Endothelial cell of umbilical vein (primary cell): ENCODE measurements at regions not wholly inside any gene's neighbourhood (a gene's known extent, or its start where the extent isn't known, plus 50 kb on each side); places are given as distances from the start of the nearest gene placed in this dataset.

ENCODE experiments used
- BruUV-seq: library from RNA; stranded (reverse); fragments of 400-500 nt; replicated peaks from 2 replicates; lab custom pipeline; 2021; lab: Mats Ljungman, UMichigan
- CTCF ChIA-PET: fragments of 300-600, 350-600 bp; sonication (Branson Sonifier 250); formaldehyde crosslinking; loops from one replicate; lab custom pipeline; 2021; ENCODE audit warnings: antibody characterized with exemption, inconsistent platforms; lab: Charles Lee
- POLR2A ChIA-PET: fragments of 300-600, 350-600 bp; sonication (Branson Sonifier 250); formaldehyde crosslinking; loops from one replicate; lab custom pipeline; 2021; ENCODE audit warnings: antibody characterized with exemption, inconsistent platforms; lab: Charles Lee
- DNase-seq: peaks from one replicate; pipeline ENCODE4 v3.0.0-alpha.2; 2011; ENCODE audit warnings: low read depth, low spot score
- FAIRE-seq: peaks from 2 replicates; lab custom pipeline; 2011; peaks lifted over from hg19 to GRCh38; lab: Jason Lieb, UNC
- H2AFZ ChIP-seq: 2 replicates; pipeline ENCODE4 v1.6.0; 2012; ENCODE audit warnings: low read depth, low read length, control low read depth, inconsistent platforms
- H3K27ac ChIP-seq: 2 replicates; pipeline ENCODE4 v1.5.1; 2011; ENCODE audit warnings: low read depth, mild to moderate bottlenecking, control low read depth, low read length, moderate library complexity; ENCODE audit not compliant: insufficient read depth
- H3K27me3 ChIP-seq, 2 experiments: 2 replicates each; pipeline versions ENCODE4 v1.6.0 to v1.6.1; 2011; ENCODE audit warnings: low read length in 2 of 2, mixed read lengths in 1 of 2; ENCODE audit not compliant: control insufficient read depth in 2 of 2, insufficient read depth in 2 of 2
- H3K36me3 ChIP-seq, 2 experiments: 2 replicates in 1 of 2; 3 replicates in 1 of 2; pipeline ENCODE4 v1.5.1; 2011; ENCODE audit warnings: low read length in 2 of 2, mild to moderate bottlenecking in 1 of 2, moderate library complexity in 1 of 2; ENCODE audit not compliant: control insufficient read depth in 2 of 2, insufficient read depth in 2 of 2; ENCODE audit errors: extremely low read depth in 1 of 2
- H3K4me1 ChIP-seq: 3 replicates; pipeline ENCODE4 v1.5.1; 2011; ENCODE audit warnings: mild to moderate bottlenecking, low read length; ENCODE audit not compliant: control insufficient read depth, insufficient read depth; ENCODE audit errors: extremely low read depth
- H3K4me2 ChIP-seq: 2 replicates; pipeline ENCODE4 v1.6.1; 2011; ENCODE audit warnings: low read length, control low read depth, mixed read lengths; ENCODE audit not compliant: insufficient read depth
- H3K4me3 ChIP-seq, 3 experiments: fragments of 200-600 bp in 1 of 3; sonication (generic), shearing (Covaris generic) in 1 of 3; replicated peaks in 1 of 3; 2 replicates each; pipeline ENCODE4 v1.5.1; 2011 to 2016; ENCODE audit warnings: control low read depth in 3 of 3, low read length in 3 of 3, mild to moderate bottlenecking in 2 of 3, inconsistent platforms in 1 of 3, low read depth in 1 of 3, moderate library complexity in 1 of 3; ENCODE audit not compliant: insufficient read depth in 1 of 3
- H3K79me2 ChIP-seq: 2 replicates; pipeline ENCODE4 v1.6.0; 2012; ENCODE audit warnings: low read length, inconsistent platforms; ENCODE audit not compliant: control insufficient read depth, insufficient read depth
- H3K9ac ChIP-seq: replicated peaks from 2 replicates; pipeline ENCODE3; 2011; ENCODE audit warnings: low read length, control low read depth; ENCODE audit not compliant: insufficient read depth; ENCODE audit errors: extremely low read depth
- H3K9me1 ChIP-seq: replicated peaks from 3 replicates; pipeline ENCODE4 v1.6.0; 2011; ENCODE audit warnings: mild to moderate bottlenecking, low read length; ENCODE audit not compliant: control insufficient read depth, insufficient read depth; ENCODE audit errors: extremely low read depth
- H3K9me3 ChIP-seq: replicated peaks from 2 replicates; pipeline ENCODE4 v1.5.1; 2012; ENCODE audit warnings: low read length, inconsistent platforms; ENCODE audit not compliant: control insufficient read depth, insufficient read depth
- H4K20me1 ChIP-seq: replicated peaks from 2 replicates; pipeline ENCODE3; 2011; ENCODE audit warnings: mild to moderate bottlenecking, low read length; ENCODE audit not compliant: control insufficient read depth, insufficient read depth; ENCODE audit errors: extremely low read depth
- CTCF ChIP-seq, 2 donors: IDR thresholded peaks; 1 replicate in 1 of 2; 2 replicates in 1 of 2; pipeline ENCODE4 v1.5.1; 2011; ENCODE audit warnings: low read length in 2 of 2, mild to moderate bottlenecking in 2 of 2, moderate library complexity in 2 of 2, control low read depth in 1 of 2, inconsistent platforms in 1 of 2, low read depth in 1 of 2; ENCODE audit not compliant: insufficient read depth in 1 of 2; ENCODE audit errors: extremely low read depth in 1 of 2
- FOS ChIP-seq: IDR thresholded peaks from 2 replicates; pipeline ENCODE4 v1.6.1; 2011; ENCODE audit warnings: mild to moderate bottlenecking, low read length, moderate library complexity, borderline replicate concordance; ENCODE audit not compliant: insufficient read depth
- GATA2 ChIP-seq: IDR thresholded peaks from 2 replicates; pipeline ENCODE4 v1.7.0; 2011; ENCODE audit warnings: low read depth, mild to moderate bottlenecking, moderate library complexity, mixed read lengths, low read length; ENCODE audit not compliant: insufficient read length, insufficient read depth
- MAX ChIP-seq: IDR thresholded peaks from 2 replicates; pipeline ENCODE4 v1.6.1; 2011; ENCODE audit not compliant: insufficient read depth, insufficient read length
- POLR2A ChIP-seq: IDR thresholded peaks from 2 replicates; pipeline ENCODE4 v1.6.1; 2012; ENCODE audit warnings: low read depth, mild to moderate bottlenecking, control low read depth, low read length
- POLR2AphosphoS5 ChIP-seq: IDR thresholded peaks from 2 replicates; pipeline ENCODE4 v1.6.1; 2012; ENCODE audit warnings: low read depth, mild to moderate bottlenecking, control low read depth, low read length, moderate library complexity; ENCODE audit not compliant: insufficient read depth
- dilution Hi-C: fragments of 300-500 bp; cut with MboI; formaldehyde crosslinking; loops from one replicate; pipeline ENCODE4 v1.15.0; 2019; ENCODE audit warnings: low sequenced_read_pairs; ENCODE audit not compliant: extremely low pct_ligation_motif_present
- intact Hi-C: fragments of 100-400 bp; cut with micrococcal nuclease; formaldehyde crosslinking; loops from one replicate; pipeline ENCODE4 v1.10.0; 2022

GRCh38 chr6:98310443-98310842 lies 523.9 kb upstream of the POU3F2 start:
- ChIA-PET POLR2A (no interaction called here), CTCF (no interaction called here)
- no peak overlapping the region for H3K4me3 ChIP-seq
- no peak overlapping the region for H3K27ac ChIP-seq
- no peak for DNase-seq
- TF ChIP-seq CTCF (IDR thresholded peaks at IDR 0.05; ENCODE audit: extremely low read depth in 1 of 2, insufficient read depth in 1 of 2, low read depth in 1 of 2, low read length in 2 of 2) (no peak), POLR2A (no peak), GATA2 (no peak), POLR2AphosphoS5 (no peak), MAX (no peak), FOS (no peak)
- no peak for FAIRE-seq
- no peaks in the 10 kb centered on the region for H3K36me3 ChIP-seq
- H2AFZ ChIP-seq: no peak overlapping the region
- H3K4me2 ChIP-seq: no peak overlapping the region
- dilution Hi-C loops: no loop called here
- H3K9me3 ChIP-seq: peaks cover 2% of the 10 kb centered on the region
- H4K20me1 ChIP-seq: no peaks in the 10 kb centered on the region
- no peaks in the 10 kb centered on the region for H3K9me1 ChIP-seq
- BruUV-seq: no TSS peak
- H3K9ac ChIP-seq: no peak overlapping the region
- H3K4me1 ChIP-seq: no peaks in the 10 kb centered on the region
- no peaks in the 10 kb centered on the region for H3K79me2 ChIP-seq
- H3K27me3 ChIP-seq: no peaks in the 10 kb centered on the region
- intact Hi-C loops: no loop called here

GRCh38 chr6:98323605-98324004 lies 510.8 kb upstream of the POU3F2 start:
- dilution Hi-C loops: no loop called here

More at GRCh38 chr6:98323605-98324004, 510.8 kb upstream of the POU3F2 start:
- BruUV-seq: no TSS peak
- H3K27ac ChIP-seq: no peak overlapping the region
- CTCF ChIA-PET: no interaction called here
- no peaks in the 10 kb centered on the region for H3K27me3 ChIP-seq
- no peak for TF ChIP-seq GATA2
- no peak overlapping the region for H3K9ac ChIP-seq
- FAIRE-seq: no peak
- intact Hi-C loops: no loop called here
- H3K4me1 ChIP-seq: no peaks in the 10 kb centered on the region
- H3K79me2 ChIP-seq: no peaks in the 10 kb centered on the region
- POLR2A ChIA-PET: no interaction called here
- no peaks in the 10 kb centered on the region for H4K20me1 ChIP-seq
- H3K9me3 ChIP-seq: no peaks in the 10 kb centered on the region
- no peaks in the 10 kb centered on the region for H3K36me3 ChIP-seq
- H2AFZ ChIP-seq: no peak overlapping the region
- no peaks in the 10 kb centered on the region for H3K9me1 ChIP-seq
- no peak for DNase-seq
- no peak overlapping the region for H3K4me3 ChIP-seq
- H3K4me2 ChIP-seq: no peak overlapping the region
